GM13977 (cell line): ENCODE measurements at regions not wholly inside any gene's neighbourhood (a gene's known extent, or its start where the extent isn't known, plus 50 kb on each side); places are given as distances from the start of the nearest gene placed in this dataset.
"Not testable (repeated sequence)": the region's sequence is repeated elsewhere in the genome, so short reads cannot be mapped to it uniquely, and the experiment has no call there.

ENCODE experiments used
- DNase-seq: peaks from one replicate; pipeline ENCODE4 v3.0.0; 2012; ENCODE audit warnings: low spot score
- in situ Hi-C: fragments of 300-500 bp; cut with MboI; formaldehyde crosslinking; loops from one replicate; pipeline ENCODE4 v1.12.0; 2022; ENCODE audit warnings: low sequenced_read_pairs, low pct_unique_long_range_greater_than_20kb, mixed read lengths, inconsistent platforms; ENCODE audit not compliant: unreplicated experiment

GRCh38 chr2:111567233-111567632 is 316.8 kb downstream of the ANAPC1 start:
- in situ Hi-C loops, DNase-seq: not testable (repeated sequence)

- in situ Hi-C loops, DNase-seq: not testable (repeated sequence)
Measured at GRCh38 chr2:111569356-111570199, 314.4 kb downstream of the ANAPC1 start.

GRCh38 chr2:111570300-111571114 is 313.5 kb downstream of the ANAPC1 start:
- DNase-seq, in situ Hi-C loops: not testable (repeated sequence)

- in situ Hi-C loops, DNase-seq: not testable (repeated sequence)
Measured at GRCh38 chr2:111574803-111575202, 309.2 kb downstream of the ANAPC1 start.

GRCh38 chr2:111577154-111577885 is 306.7 kb downstream of the ANAPC1 start:
- DNase-seq, in situ Hi-C loops: not testable (repeated sequence)

GRCh38 chr2:111579500-111580134 is 304.4 kb downstream of the ANAPC1 start:
- DNase-seq, in situ Hi-C loops: not testable (repeated sequence)

- DNase-seq, in situ Hi-C loops: not testable (repeated sequence)
Measured at GRCh38 chr2:111580616-111581015, 303.4 kb downstream of the ANAPC1 start.

GRCh38 chr2:111582090-111582489 is 301.9 kb downstream of the ANAPC1 start:
- in situ Hi-C loops, DNase-seq: not testable (repeated sequence)

- in situ Hi-C loops, result not testable (repeated sequence)
Measured at GRCh38 chr2:111583480-111583879, 300.5 kb downstream of the ANAPC1 start.

GRCh38 chr2:111584540-111584939 is 299.5 kb downstream of the ANAPC1 start:
- DNase-seq, in situ Hi-C loops: not testable (repeated sequence)

More at GRCh38 chr2:111583480-111583879, 300.5 kb downstream of the ANAPC1 start:
- not testable (repeated sequence) for DNase-seq

GRCh38 chr2:111584950-111585349 is 299.0 kb downstream of the ANAPC1 start:
- in situ Hi-C loops, DNase-seq: not testable (repeated sequence)

GRCh38 chr2:111586014-111586413 is 298.0 kb downstream of the ANAPC1 start:
- in situ Hi-C loops, DNase-seq: not testable (repeated sequence)

- DNase-seq, in situ Hi-C loops: not testable (repeated sequence)
Measured at GRCh38 chr2:111595072-111595471, 288.9 kb downstream of the ANAPC1 start.

GRCh38 chr2:111596808-111597705 is 286.9 kb downstream of the ANAPC1 start:
- DNase-seq, in situ Hi-C loops: not testable (repeated sequence)

GRCh38 chr2:111598944-111599343 is 285.0 kb downstream of the ANAPC1 start:
- DNase-seq, in situ Hi-C loops: not testable (repeated sequence)

GRCh38 chr2:111602259-111602658 is 281.7 kb downstream of the ANAPC1 start:
- DNase-seq, in situ Hi-C loops: not testable (repeated sequence)
